HG03025 (cell line): ENCODE measurements at regions not wholly inside any gene's neighbourhood (a gene's known extent, or its start where the extent isn't known, plus 50 kb on each side); places are given as distances from the start of the nearest gene placed in this dataset.

Experiments
- ATAC-seq: cut with Tn5 transposase; IDR thresholded peaks from one replicate; pipeline ENCODE4 v1.9.1; 2021; ENCODE audit warnings: mild to moderate bottlenecking, moderate library complexity; ENCODE audit not compliant: unreplicated experiment, low FRiP score

- ATAC-seq: no peak
These were observed 725.8 kb downstream of the BRD1 start for GRCh38 chr22:49101873-49102272.

DNA sequence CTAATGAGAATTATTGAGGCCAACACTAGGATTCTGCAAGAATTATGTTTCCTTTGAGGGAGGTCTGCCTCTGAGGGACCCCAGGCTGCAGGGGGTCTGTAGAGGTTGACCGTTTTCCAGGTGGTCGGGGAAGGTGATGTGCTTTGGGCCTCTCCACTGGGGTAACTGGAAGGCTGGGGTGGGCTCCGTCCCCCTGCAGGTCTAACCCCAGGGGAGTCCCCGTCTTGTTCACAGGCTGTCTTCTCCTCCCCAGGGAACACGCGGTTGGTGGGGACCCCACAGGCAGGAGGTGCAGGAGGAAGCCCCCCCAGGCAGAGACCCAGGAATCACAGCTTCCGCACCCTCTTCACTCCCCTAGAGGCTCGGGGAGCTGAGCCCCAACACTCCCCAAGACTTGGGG lies 726.4 kb downstream of the BRD1 start:
- ATAC-seq: no peak

GRCh38 chr22:49100773-49101172 lies 726.9 kb downstream of the BRD1 start:
- no peak for ATAC-seq

- ATAC-seq: no peak
These were observed 727.4 kb downstream of the BRD1 start for GRCh38 chr22:49100316-49100715.

DNA sequence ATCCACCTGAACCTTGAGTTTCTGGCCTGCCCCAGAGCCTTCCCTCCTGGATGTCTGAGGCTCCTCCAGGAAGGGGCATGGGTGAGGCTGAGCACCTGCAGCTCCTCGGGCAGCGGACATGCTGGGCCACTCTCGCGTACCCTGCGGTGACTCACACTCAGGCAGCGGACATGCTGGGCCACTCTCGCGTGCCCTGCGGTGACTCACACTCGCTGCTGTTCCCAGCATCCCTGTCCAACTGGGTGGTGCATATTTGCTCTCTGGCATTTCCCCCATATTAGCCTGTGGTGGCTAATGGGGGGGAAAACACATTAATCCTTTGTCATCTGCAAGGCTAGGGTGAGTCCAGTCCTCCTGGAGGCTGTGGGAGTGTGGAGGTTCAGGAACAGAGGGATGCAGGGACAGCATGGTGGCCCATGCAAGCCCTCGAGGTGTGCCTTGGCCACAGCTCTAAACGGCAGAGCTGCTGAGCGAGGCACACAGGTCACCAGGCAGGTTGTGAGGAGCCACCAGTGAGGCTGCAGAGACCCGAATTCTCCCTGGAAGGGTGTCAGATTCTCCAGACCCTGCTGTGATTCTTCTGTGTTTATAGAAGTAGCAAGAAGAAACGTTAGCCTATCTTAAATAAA lies 728.1 kb downstream of the BRD1 start:
- no peak for ATAC-seq

DNA sequence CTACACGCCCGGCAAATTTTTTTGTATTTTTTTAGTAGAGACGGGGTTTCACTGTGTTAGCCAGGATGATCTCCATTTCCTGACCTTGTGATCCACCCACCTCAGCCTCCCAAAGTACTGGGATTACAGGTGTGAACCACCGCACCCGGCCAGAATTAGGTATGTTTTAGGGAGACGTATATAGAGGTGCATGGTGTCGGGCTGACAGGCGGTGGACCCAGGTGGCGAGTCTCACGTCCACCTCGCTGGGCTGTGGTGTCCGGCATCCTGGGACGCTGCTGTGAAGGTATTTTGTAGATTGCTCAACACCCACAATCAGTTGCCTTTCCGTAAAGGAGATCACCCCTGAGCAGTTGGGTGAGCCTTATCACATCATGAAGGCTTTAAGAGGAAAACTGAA lies 728.6 kb downstream of the BRD1 start:
- no peak for ATAC-seq

GRCh38 chr22:49097966-49098365 lies 729.7 kb downstream of the BRD1 start:
- ATAC-seq: no peak

GRCh38 chr22:49097171-49097925 lies 730.3 kb downstream of the BRD1 start:
- ATAC-seq: no peak

DNA sequence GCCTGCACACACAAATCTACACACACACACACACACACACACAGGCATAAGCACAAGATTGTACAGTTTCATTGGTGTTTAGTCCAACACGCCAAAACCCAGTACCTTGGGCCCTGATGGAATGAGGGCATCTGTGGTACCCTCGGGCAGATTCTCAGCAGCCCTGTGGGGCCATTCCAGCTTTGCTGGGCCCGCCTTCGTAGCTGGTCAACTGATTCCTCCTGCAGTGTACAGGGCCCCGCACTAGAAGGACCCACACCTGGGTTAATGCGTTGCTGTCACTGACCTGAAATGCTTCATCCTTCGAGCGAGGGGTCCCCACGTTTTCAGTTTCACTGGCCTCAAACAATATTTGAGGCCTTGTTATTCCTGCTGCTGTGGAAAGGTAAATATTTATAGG lies 731.2 kb downstream of the BRD1 start:
- no peak for ATAC-seq

GRCh38 chr22:49095366-49095765 lies 732.3 kb downstream of the BRD1 start:
- no peak for ATAC-seq

DNA sequence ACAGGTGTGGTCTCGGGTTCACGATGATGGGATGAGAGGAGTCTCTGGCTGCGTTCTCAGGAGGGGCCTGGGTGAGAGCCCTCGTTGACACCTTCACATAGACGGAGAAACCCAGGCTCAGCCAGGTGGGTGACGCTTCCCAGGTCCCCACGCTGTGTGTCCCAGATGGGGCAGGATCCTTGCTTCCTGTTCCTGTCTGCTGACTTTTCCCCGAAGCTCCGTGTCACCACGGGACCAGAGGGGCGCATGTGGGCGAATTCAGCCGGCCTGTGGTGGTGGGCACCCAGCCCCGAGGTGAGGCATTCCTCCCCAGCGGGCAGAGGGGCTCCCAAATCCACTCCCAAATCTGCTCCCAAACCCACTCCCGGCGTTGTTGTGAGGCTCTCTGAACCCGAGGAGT lies 732.8 kb downstream of the BRD1 start:
- ATAC-seq: no peak

DNA sequence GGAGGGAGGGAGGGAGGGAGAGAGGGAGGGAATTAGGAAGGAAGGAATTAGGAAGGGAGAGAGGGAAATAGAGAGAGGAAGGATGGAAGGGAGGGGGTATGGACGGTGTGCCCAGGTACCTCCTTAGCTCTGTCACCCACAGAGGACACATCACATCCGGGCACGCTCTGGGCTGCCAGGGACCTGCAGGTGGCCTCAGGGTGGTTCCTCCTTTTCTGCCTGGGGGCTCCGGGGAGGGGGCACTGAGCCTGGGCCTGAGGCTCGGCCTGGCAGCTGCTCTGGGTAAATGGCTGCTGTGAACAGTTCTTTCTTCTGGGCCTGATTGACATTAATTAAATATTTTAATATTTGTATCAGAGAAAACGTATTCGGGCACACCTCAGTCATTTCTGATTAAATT lies 733.5 kb downstream of the BRD1 start:
- no peak for ATAC-seq

DNA sequence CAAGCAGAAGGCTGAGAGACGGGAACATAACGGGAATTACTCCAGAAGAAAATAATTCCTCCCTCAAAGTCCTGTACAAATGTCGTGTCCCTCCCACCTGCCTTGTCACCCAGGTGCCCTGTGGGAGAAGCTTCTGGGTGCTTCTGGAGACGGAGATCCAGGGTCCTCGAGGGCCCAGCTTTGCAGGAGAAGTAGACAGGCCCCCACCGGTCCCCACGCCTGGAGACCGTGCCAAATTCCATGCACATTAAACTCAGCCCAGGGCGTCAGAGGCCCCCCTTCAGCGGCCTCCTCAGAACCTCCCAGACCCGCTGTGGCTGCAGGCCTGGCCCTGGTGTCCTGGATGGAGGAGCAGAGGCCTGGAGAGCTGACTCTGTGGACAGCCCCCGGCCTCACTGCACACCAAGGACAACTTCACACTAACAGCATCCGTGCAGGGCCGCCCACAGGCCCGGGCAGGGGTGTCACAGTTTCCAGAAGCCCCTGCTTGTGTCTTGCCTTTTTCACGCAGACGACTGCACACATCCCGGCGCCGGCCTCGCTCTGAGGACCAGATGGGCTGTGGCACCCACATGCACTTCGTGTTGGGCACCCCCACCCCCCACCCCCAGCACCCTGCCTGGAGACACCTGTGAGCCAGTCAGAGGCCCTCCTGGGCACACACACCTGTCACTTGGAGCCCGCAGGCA lies 734.3 kb downstream of the BRD1 start:
- ATAC-seq: no peak

DNA sequence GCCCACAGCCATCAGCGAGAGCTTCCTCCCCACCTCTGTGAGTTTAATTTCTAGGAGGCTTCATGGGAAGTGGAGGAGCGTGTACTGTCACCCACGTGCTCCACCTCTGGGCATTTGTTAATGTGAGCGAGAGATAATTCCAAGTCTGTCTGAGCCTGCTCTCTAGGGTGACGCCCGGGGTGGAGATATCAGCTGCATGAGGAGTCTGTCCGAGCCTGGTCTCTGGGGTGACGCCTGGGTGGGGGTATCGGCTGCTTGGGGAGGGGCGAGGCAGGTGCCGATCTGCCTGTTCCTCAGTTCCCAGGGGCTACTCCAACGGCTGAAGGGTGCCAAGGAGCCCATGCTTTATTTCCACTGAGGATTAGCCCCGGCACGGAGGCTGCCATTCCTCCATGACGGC lies 735.0 kb downstream of the BRD1 start:
- no peak for ATAC-seq

DNA sequence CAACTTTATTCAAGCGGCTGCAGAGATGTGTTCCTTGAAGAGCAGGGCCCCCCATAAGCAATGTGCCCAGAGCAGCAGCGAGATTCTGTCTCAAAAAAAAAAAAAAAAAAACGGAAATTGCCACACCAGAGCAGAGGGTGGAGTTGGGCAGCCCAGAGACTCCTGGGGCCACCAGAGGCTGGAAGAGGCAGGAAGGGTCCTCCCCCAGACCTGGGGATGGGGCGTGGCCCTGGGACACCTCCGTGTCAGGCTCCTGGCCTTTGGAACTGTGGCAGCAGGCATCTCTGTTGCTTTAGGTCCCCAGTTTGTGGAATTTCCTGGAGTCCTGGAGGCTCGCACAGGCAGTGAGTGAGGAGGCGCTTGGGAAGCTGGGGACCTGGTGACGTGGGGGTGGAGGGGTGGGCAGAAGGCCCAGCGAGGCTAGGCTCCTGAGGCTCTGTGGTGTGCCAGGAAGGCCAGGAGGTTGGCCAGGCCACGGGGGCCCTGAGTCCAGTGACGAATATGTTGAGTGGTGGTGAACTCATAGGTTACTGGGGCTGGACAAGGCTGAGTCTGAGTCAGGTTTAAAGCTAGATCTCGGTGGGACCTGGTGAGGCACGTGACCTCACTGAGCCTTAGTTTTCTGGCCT lies 735.6 kb downstream of the BRD1 start:
- no peak for ATAC-seq

- ATAC-seq: no peak
These were observed 736.2 kb downstream of the BRD1 start for GRCh38 chr22:49091451-49091850.

GRCh38 chr22:49090853-49091135 lies 736.9 kb downstream of the BRD1 start:
- no peak for ATAC-seq

DNA sequence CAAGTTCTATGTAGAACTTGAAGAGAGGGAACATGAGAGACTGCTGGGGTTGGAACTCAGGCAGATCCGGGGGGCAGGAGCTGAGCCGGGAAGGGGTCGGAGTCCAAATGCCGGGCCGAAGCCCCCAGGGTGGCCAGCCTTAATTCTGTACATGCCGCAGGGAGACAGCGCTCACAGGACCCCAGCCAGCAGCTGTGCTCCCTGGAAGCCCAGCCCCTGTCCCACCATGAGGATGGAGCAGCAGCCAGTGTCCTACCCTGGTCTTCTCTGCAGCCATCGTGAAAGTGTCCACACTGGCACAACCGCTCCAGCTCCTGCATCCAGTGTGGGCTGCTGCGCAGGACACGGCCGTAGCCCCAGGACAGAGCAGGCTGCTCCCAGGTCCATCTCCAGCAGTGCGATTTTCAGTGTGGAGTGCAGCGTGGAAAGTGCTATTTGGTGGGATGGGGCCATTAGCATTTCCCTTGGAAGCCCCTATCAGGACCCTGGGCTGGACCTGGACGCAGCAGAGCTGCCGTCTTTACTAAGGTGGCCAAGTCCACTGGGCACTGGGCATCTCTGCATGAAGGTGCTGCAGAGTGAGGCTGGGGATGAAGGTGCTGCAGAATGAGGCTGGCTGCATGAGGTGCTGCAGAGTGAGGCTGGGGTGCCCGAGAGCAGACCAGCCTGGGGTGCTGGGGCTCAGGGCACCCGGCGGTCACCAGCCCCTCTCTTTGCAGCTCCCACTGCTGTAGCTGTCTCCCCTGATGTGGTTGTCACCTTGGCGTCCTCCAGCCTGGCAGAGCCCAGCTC lies 737.4 kb downstream of the BRD1 start:
- ATAC-seq: no peak

DNA sequence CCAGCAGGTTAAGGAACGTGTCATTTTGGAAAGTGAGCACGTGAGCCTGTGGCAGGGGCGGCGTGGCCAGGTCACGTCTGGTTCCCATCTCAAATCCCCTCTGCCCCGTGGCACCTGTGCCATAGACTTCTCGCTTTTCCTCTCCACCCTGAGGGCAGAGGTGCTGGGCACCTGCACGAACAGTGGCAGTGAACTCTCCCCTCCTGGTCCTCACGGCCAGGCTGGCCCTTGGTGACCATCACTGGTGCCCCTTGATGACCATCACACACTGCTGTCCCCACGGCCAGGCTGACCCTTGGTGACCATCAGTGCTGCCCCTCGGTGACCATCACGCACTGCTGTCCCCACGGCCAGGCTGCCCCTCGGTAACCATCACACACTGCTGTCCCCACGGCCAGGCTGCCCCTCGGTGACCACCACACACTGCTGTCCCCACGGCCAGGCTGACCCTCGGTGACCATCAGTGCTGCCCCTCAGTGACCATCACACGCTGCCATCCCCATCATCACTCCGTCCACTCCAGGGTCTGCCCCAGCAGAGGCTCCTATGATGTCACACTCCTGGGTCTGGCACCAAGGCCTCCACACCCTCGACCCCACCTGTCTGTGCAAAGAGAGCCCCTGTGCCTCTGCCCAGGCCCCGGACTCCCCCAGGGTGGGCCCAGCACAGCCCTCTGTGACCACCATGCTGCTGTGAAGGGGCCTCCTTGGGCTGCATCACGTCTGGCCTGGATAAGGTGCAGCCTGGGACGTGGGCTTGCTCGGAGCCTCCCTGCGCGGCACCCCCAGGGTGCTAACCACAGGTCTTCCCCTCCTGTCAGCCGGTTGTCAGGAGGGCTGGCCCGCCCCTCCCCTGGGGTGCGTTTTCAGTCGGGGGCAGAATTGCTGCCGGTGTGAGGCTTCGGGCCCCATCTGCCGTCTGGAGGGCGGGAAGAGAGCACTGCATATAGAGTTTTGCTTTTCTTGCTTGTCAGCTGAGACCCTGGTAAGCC lies 738.6 kb downstream of the BRD1 start:
- ATAC-seq: no peak
